Tibial nerve (tissue), 4 donors: ENCODE measurements at regions not wholly inside any gene's neighbourhood (a gene's known extent, or its start where the extent isn't known, plus 50 kb on each side); places are given as distances from the start of the nearest gene placed in this dataset.

Experiments
- CTCF ChIP-seq, 5 experiments: fragments of 200-600 bp in 3 of 5; fragments of 450-650 bp in 2 of 5; sonication (generic) in 3 of 5; IDR thresholded peaks; one replicate each; pipeline ENCODE4 v1.5.1; 2016 to 2019; ENCODE audit warnings: antibody characterized with exemption in 5 of 5, mild to moderate bottlenecking in 3 of 5, moderate library complexity in 2 of 5
- EP300 ChIP-seq, 2 donors: sonication (generic); formaldehyde crosslinking; IDR thresholded peaks; one replicate each; pipeline ENCODE4 v1.6.1; 2017; ENCODE audit warnings: antibody characterized with exemption in 2 of 2, mild to moderate bottlenecking in 1 of 2
- POLR2A ChIP-seq, 2 donors: fragments of 450-650 bp; IDR thresholded peaks; one replicate each; pipeline ENCODE4 v1.6.1; 2017; ENCODE audit warnings: antibody characterized with exemption in 2 of 2, mild to moderate bottlenecking in 2 of 2, moderate library complexity in 2 of 2

- TF ChIP-seq CTCF (IDR thresholded peaks at IDR 0.05) (no peak), POLR2A (IDR thresholded peaks at IDR 0.05) (no peak), EP300 (IDR thresholded peaks at IDR 0.05) (no peak)
Observed at GRCh38 chrX:109831326-109831985, 98.4 kb upstream of the ACSL4 start.
